Left ventricle myocardium inferior (tissue), 1 donor: ENCODE measurements at regions not wholly inside any gene's neighbourhood (a gene's known extent, or its start where the extent isn't known, plus 50 kb on each side); places are given as distances from the start of the nearest gene placed in this dataset.

Experiments used
- DNase-seq: peaks from one replicate; pipeline ENCODE4 v3.0.0-alpha.2; 2020
- H3K27ac ChIP-seq: fragments of 200-600 bp; replicated peaks from 2 replicates; pipeline ENCODE4 v1.8.0; 2021
- H3K27me3 ChIP-seq: fragments of 200-600 bp; 2 replicates; pipeline ENCODE4 v1.8.0; 2021; ENCODE audit warnings: low read depth
- H3K36me3 ChIP-seq: fragments of 200-600 bp; 2 replicates; pipeline ENCODE4 v1.8.0; 2021
- H3K4me1 ChIP-seq: fragments of 200-600 bp; 2 replicates; pipeline ENCODE4 v1.8.0; 2021
- H3K4me3 ChIP-seq: fragments of 200-600 bp; 2 replicates; pipeline ENCODE4 v1.8.0; 2021; ENCODE audit warnings: mild to moderate bottlenecking, moderate library complexity
- H3K9me3 ChIP-seq: fragments of 200-600 bp; replicated peaks from 2 replicates; pipeline ENCODE4 v1.8.0; 2021
- intact Hi-C: fragments of 100-400 bp; cut with micrococcal nuclease; formaldehyde crosslinking; loops from one replicate; pipeline ENCODE4 v1.11.0; 2022
- TF ChIP-seq, protein P1 (sequence below): fragments of 200-600 bp; IDR thresholded peaks from 2 replicates; pipeline ENCODE4 v1.8.0; 2021; ENCODE audit warnings: antibody characterized with exemption, mild to moderate bottlenecking, borderline replicate concordance
- donor health status: DM: no; HTN: yes; CAD: no; lungs with severe emphysema.

DNA sequence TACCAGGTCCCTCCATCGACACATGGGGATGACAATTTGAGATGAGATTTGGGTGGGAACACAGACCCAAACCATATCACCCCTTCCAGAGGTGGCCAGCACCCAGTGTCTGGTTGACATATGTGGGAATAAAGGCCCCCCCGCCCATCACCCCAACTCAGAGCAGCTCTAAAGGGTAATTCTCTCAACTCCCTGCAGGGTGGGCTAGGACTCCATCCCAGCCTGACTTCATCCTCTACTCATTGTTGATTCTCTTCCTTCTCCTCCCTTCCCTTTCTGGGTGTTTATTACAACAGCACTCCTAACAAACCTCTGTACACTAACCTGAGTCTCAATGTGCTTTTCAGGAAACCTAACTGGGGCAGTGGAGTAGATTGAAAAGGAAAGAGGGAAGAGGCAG is 339.9 kb downstream of the ACTL7B start:
- Histone ChIP-seq H3K4me1 (peaks cover 4% of the 10 kb centered on the region), H3K27ac (no peak overlapping the region), H3K27me3 (no peaks in the 10 kb centered on the region), H3K36me3 (no peaks in the 10 kb centered on the region), H3K9me3 (no peaks in the 10 kb centered on the region), H3K4me3 (no peak overlapping the region)
- TF ChIP-seq, protein P1, sequence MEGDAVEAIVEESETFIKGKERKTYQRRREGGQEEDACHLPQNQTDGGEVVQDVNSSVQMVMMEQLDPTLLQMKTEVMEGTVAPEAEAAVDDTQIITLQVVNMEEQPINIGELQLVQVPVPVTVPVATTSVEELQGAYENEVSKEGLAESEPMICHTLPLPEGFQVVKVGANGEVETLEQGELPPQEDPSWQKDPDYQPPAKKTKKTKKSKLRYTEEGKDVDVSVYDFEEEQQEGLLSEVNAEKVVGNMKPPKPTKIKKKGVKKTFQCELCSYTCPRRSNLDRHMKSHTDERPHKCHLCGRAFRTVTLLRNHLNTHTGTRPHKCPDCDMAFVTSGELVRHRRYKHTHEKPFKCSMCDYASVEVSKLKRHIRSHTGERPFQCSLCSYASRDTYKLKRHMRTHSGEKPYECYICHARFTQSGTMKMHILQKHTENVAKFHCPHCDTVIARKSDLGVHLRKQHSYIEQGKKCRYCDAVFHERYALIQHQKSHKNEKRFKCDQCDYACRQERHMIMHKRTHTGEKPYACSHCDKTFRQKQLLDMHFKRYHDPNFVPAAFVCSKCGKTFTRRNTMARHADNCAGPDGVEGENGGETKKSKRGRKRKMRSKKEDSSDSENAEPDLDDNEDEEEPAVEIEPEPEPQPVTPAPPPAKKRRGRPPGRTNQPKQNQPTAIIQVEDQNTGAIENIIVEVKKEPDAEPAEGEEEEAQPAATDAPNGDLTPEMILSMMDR: no peak
- intact Hi-C loops: no loop called here
- no peak for DNase-seq

DNA sequence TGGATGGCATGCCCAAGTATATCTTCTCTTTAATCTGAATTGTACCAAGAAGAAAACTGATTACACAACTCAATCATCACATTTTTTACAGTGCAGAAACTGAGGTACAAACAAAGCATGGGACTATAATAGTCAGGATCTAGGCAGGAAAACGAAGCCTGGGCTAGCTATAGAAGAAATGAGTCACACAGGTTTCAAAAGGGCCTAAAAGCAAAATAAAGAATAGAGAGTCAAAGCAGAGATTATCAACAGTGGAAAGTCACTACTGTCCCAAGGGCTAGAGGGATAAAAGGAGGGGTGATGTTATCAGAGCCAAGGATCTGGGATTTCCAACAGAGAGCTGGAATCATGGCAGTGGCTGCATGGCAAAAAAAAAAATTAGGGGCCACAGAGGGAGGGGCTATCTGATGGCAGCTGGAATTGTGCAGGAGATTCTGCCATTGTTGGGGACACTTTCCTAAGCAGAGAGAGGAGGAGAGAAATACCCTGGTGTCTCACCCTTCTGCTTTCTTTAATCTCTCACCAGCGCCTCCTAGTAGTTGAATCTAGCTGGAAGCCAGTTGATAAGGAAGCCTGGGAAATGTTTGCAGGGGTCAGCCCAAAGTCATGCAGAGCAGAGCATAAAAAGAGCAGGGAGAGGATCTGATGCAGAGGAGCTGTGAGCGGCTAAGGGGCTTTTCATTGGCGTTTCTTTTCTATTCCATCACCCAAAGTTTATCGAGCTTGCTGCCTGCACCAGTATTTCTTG is 343.2 kb downstream of the ACTL7B start:
- no peaks in the 10 kb centered on the region for H3K36me3 ChIP-seq
- H3K4me3 ChIP-seq: no peak overlapping the region
- TF ChIP-seq, protein P1: no peak
- no peak for DNase-seq
- no peak overlapping the region for H3K27ac ChIP-seq
- intact Hi-C loops: no loop called here
- H3K4me1 ChIP-seq: peaks cover 2% of the 10 kb centered on the region
- H3K9me3 ChIP-seq: peaks cover 6% of the 10 kb centered on the region
- no peaks in the 10 kb centered on the region for H3K27me3 ChIP-seq

DNA sequence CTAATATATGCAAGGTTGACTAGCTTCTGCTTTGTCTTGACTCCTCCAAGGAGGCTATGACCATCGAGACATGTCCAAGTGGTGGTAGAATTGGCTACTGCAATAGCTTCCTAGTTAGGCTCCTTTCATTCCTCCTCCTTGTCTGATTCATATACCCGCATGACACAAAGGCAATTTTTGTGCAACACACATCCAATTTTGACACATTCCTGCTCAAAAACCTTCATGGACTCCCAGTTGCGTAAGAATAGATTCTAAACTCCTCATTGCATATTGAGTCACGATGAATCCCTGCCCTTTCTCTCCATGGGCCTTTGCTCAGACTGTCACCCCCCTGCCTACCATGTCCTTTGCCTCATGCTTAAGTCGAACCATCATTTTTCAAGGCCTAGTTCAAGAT is 344.5 kb downstream of the ACTL7B start:
- H3K4me1 ChIP-seq: no peaks in the 10 kb centered on the region
- no peaks in the 10 kb centered on the region for H3K36me3 ChIP-seq
- peaks cover 6% of the 10 kb centered on the region for H3K9me3 ChIP-seq
- H3K27me3 ChIP-seq: no peaks in the 10 kb centered on the region
- H3K27ac ChIP-seq: no peak overlapping the region
- no peak overlapping the region for H3K4me3 ChIP-seq
- TF ChIP-seq, protein P1: no peak
- intact Hi-C loops: no loop called here
- no peak for DNase-seq

DNA sequence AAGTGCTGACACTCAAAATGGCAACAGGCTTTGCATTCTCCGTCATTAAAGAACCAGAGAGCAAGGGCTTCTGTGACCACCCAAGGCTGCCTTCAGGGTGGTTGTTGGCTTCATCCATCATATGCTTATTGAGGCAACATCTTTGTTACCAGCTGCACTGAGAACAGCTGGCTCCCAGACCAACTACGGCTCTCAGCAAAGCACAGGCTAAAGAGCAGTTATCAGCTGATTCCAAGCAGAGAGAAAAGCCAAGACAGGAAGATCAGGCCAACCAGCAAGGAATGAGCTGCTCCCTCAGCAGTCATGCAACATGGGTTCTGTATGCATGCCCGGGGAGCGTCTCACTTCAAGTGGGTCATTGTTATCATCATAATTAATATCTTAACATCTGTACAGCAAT is 358.9 kb downstream of the ACTL7B start:
- peaks cover 13% of the 10 kb centered on the region for H3K9me3 ChIP-seq
- H3K27ac ChIP-seq: no peak overlapping the region
- no peak overlapping the region for H3K4me3 ChIP-seq
- intact Hi-C loops: no loop called here
- no peaks in the 10 kb centered on the region for H3K4me1 ChIP-seq
- TF ChIP-seq, protein P1: no peak
- peaks cover 5% of the 10 kb centered on the region for H3K27me3 ChIP-seq
- H3K36me3 ChIP-seq: no peaks in the 10 kb centered on the region
- no peak for DNase-seq

DNA sequence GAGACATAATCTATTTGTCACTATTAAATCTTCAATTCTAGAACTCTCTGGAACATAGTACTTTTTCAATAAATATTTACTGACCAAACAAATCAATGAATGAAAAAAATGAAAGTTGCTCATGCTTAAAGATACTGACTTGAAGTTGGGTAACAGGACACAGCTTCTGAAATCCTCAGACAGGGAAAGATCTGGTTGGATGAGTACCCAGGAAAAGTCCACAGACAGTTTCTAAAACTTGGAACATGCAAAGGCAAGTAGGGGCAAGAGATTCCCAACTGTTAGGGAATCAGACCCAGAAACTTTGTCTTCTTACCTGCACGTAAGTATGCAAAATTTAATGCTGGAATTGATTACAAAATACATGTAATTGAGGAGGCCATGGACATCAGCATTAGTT is 366.2 kb downstream of the ACTL7B start:
- no peak for DNase-seq
- H3K36me3 ChIP-seq: no peaks in the 10 kb centered on the region
- intact Hi-C loops: no loop called here
- no peaks in the 10 kb centered on the region for H3K9me3 ChIP-seq
- H3K4me3 ChIP-seq: no peak overlapping the region
- no peak overlapping the region for H3K27ac ChIP-seq
- no peaks in the 10 kb centered on the region for H3K4me1 ChIP-seq
- TF ChIP-seq, protein P1: no peak
- peaks cover 7% of the 10 kb centered on the region for H3K27me3 ChIP-seq
